GM18498 (cell line): ENCODE measurements at regions not wholly inside any gene's neighbourhood (a gene's known extent, or its start where the extent isn't known, plus 50 kb on each side); places are given as distances from the start of the nearest gene placed in this dataset.
"Not testable (repeated sequence)": the region's sequence is repeated elsewhere in the genome, so short reads cannot be mapped to it uniquely, and the experiment has no call there.

Experiments used
- ATAC-seq: cut with Tn5 transposase; IDR thresholded peaks from one replicate; pipeline ENCODE4 v1.9.1; 2021; ENCODE audit warnings: mild to moderate bottlenecking, moderate library complexity; ENCODE audit not compliant: unreplicated experiment

DNA sequence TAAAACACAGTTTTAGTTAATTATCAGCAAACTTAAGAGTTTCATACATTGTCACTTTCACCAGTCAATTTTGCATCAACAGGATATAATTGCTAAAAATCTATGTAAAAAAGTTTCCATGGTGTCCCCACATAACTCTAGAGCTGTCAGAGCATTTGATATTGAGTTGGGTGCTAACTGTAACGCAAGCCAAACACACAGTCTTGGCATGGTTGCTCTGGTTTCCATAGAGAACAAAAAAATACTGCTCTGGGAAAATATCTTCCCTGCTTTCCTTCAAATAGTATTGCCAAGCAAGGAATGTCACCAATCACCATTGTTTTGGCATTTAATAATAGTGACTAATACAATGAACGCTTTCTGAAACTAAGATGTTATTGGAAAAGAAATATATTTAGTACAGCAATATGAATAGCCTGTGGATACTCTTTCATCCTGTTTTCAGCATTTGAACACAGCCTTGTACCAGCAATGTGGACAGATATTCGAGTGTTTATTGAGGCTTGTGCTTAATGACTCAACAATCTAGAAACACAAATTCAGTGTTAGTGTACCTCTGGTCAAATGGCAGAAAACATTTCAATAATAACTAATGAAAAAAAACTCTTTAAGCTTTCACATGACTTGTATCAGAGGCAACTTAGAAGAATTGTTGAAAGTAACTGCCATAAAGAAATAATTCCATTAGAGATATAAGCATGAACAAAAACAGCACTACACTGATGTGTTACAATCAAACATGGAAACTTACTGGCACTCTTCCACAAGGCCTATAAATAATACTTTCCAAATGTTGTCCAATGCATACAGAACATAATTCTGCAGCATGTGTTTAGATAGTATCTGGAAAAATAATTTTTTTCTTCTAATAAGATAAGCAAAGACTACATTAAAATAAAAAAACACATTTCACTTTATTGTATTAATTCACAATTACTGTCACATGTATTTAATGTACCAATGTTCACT is 1469.5 kb upstream of the CELF2 start:
- ATAC-seq, result no peak

DNA sequence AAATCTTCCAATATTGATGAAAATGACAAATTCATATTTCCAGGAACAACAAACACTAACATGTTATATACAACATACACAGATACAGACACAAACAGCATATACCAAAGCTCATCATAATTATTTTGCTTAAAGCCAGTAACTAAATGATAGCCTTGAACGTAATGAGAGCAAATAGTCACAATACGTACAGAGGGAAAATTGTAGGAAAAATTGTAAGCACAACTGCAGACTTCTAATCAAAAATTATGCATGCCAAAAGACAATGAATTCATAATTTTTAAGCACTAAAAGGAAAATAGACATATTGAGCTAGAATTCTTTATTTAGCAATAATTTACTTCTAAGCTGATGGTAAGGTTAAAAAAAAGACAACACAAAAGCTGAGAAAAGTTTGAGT is 1466.9 kb upstream of the CELF2 start:
- ATAC-seq, result no peak

DNA sequence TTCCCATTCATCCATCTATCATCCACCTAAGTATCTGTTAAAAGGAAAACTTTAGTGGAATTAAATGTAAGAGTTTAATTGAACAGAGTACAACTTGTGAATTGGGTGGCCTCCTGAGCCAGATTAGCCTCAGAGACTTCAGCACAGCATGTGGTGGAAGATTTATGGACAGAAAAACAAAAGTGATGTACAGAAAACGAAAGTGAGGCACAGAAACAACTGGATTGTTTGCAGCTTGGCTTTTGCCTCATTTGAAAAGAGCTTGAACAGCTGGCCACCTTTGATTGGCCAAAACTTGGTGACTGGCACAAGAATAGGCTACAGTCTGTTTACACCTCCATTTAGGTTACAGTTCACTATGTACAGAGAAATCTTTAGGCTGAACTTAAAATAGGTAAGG is 1463.4 kb upstream of the CELF2 start:
- ATAC-seq, result no peak

DNA sequence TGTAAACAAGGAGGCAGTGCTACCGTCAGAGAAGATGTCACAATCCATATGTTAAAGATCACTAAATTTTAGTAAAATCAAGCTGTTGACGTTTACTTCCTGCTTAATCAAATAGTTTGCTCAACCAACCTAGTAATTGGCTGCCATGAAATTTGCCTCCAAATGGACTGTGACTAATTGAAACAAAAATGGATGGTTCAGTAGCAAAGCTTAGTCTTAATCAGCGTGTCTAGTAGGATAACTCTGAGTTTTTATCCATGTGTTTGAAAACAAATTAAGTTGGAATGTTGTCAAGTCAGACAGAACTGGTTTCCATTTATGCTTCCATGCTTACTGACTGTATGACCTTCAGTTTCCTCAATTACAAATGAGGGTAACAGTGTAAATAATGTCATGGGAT is 1456.7 kb upstream of the CELF2 start:
- ATAC-seq, result no peak

DNA sequence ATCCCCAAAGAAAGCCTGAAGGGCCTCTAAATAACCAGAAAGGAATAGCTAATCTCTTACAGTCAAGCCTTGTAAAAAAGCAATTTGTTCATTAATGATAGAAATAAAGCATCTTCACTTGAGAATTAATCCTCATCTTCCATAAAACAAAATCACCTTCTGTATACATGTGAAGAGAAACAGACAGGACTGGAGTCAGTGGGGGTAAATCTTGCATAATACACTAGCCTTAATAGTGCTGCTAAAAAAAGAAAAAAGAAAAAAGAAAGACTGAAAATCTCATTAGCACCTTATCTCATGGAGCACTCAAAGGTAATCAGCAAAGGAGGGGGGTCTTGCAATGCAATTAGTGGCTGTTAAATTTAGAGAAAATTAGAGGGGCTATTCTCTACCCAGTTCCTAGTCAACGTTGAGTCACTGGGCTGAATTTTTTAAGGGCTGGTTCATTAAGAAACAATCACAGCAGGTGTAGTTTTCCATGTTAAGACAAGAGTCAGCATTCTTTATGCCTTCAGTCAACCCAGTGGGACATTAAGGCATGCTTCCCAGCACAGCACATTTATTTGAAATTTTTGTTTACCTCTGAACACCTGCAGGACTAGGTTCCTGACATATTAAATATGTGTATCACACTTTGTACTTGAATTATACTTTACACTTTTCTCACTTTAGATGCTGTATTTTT is 1455.7 kb upstream of the CELF2 start:
- ATAC-seq, result no peak

DNA sequence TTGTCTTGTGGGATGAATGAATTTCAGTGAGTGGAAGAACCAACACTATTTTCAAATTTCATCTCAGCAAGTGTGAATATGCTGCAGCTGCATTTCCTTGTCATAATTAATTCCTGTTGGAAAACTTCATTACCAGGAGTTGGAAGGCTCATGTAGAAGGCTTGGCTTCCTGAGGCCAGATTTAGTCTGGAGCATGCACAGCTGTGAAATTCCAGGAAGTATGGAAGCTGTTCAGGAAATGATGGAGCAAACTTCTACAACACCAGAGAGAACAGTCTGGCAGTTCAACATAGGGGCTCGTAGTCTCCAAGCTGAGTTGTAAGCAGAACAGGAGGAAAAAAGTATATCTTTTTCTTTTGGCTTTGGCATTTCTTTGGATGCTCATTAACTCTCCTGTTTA is 1439.9 kb upstream of the CELF2 start:
- ATAC-seq, result no peak

DNA sequence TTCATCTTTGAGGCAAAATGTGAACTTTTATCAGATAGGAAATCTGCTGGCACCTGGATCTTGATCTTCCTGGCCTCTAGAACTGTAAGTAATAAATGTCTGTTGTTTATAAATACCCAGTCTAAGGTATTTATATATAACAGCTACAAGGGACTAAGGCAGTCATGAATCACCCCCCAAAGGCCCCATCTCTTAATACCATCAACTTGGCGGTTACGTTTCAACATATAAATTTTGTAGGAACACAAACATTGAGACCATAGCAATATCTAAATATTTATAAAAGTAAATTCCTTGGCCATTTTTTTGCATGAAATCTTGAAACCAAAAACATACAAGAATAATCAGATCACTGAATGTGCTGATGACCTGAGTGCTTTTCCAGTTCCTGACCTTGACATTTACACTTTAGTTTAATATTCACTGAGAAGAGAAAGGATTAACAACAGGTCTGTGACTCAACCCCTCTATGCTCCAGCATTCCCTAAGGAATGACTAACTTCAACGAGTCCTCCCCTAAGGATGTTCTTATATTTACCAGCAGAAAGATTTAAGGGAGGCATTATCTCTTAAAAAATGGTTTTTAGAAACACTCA is 1438.5 kb upstream of the CELF2 start:
- ATAC-seq, result no peak

DNA sequence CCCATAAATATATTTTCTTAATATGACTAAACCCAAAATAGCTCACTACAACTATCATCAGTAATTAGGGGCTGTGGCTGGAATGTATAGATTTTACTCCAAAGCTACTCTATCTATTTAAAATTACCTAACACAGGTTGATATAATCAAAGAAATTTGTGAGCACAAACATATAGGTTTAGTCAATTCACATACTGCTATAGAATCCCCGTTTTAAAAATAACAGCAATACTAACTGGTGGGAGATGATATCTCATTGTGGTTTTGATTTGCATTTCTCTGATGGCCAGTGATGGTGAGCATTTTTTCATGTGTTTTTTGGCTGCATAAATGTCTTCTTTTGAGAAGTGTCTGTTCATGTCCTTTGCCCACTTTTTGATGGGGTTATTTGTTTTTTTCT is 1434.9 kb upstream of the CELF2 start:
- ATAC-seq, result not testable (repeated sequence)

DNA sequence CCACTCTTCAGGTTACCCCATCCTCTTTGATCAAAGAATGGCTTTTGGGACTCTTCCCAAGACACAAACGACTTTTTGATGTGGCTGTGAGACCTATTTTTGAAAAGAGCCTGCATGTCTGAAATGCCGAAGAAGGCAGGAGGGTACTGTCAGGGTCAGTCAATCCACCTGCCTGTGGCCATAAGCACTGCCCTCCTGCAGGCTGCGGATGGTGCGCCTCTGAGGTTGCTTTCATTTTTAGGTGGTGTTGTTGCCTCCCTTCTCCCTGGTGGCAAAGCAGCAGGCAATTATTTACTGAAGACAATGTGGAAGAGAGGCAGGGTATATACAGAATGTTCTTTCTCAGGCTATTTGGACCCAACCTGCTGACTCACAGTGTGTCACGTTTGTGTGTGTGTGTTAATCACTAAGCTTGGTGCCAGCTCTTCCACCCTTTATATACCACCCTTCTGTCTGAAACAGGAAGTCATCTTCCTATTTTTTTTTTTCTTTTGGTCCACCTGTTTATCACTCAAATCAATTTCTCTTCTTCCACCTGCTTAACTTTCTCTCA is 1421.2 kb upstream of the CELF2 start:
- no peak for ATAC-seq

DNA sequence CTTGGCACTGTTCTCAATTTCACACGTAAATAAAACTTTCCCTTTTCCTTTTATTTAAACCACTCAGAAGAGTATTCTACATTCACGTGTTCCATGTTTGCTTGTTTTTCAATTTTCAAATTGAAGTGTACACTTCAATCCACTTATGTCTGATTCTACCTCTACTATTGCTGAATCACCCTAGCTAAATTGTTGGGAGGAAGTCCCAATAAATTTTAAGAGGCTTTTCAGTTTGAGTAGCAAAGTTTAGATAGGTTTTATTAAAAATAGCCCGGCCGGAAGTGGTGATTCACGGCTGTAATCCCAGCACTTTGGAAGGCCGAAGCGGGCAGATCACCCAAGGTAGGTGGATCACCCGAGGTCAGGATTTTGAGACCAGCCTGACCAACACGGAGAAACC is 1414.7 kb upstream of the CELF2 start:
- ATAC-seq, result no peak

DNA sequence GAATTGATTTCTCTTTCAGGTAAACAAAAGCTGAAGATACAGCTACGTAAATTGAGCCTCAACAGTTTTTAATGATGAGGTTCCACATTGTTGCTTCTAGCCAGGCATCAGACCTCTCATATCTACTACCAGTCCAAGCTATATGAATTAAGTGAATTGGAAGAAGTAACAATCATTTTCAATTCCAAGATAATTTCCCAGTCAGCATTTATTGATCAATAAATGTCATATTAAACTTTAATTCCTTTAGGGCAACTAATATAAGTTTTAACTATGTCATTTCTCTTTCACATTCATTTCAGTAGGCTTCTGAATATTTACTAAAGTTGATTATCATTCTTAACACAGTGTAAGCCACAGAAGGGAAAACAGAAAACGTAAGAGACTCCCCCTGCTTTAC is 1413.7 kb upstream of the CELF2 start:
- no peak for ATAC-seq

DNA sequence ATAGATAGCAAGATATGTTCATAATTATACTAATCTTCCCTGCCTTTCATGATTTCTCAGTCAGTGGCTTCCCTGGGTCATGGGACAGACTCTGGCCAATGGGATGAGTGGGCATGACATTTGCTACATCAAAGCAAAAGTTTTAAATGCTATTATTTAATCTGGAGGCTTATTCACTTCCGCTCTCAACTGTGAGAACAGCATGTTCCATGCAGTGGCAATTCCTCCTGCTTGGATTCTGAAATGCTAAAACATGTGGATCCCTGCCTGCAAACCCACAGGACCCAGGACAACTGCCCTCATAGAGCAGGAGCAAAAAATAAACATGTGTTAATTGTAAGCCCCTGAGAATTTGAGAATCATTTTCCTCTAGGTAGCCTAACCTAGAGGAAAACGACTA is 1412.4 kb upstream of the CELF2 start:
- no peak for ATAC-seq

DNA sequence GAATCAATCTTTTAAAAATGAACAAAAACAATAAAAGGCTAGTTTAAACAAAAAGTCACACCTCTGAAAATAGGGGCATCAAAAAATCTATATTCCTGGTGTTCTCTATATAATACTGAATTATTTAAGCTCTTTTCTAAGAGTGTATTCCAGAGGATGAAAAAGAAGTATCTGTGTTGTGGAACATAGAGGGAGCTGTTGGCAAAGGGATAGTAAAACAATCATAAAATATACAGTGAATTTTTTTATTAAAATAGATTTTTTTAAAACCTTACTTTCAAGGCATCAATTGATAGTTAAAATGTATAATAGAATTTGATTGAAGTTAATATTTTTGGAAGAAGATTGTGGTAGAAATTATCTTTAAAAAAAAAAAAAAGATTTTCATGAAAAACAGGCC is 1409.1 kb upstream of the CELF2 start:
- no peak for ATAC-seq

DNA sequence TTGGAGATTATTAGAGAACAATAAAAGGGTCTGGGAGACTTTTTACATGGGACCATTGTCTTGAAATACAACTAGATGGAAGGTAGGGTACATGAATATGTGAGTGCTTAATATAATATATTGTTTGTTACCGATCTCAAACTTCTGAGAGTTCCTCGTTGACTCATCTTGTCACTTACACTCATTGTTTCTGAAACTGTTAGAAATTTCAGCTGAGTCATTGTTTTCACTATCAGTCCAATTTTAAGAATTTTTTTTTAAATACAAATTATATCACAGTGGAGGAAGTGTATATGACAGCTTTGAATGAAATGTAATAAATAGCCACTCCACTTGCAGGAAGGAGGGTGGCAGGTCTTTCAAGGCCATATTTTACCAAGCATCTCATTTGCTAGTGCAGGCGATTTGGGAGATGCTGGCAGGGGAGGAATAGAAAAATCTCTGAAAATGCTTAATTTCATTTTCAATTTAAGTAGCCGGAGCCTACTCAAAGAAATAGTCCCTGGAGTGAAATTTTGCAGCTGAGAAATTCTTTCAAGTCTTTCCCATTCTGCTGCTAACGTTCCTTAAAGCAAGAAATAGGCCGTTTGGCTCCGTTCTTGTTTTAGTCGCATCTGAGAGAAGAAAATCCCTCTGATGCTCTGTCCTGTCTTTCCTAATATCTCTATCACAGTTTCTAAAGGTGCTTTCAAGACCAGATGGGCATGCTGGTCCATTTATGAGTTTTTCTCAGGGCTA is 1404.2 kb upstream of the CELF2 start:
- peak; percentile 91 for ATAC-seq

DNA sequence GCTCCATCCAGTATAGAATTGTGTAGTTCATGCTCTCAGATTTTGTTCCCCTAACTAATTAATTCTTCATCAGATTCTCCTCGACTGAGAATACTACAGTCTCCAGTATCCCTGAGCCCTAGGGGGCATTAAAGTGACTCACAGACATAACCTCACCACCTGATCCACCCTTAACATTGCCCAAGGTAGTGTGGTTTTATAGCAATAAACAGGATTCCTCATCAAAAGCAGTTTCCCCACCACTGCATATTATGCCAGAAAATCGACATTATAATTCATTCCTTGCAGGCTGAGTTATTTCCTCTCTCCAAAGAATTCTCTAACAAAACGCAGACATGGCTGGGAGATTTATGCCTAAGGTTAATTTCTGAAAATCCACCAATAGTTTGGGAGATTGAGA is 1402.5 kb upstream of the CELF2 start:
- no peak for ATAC-seq

DNA sequence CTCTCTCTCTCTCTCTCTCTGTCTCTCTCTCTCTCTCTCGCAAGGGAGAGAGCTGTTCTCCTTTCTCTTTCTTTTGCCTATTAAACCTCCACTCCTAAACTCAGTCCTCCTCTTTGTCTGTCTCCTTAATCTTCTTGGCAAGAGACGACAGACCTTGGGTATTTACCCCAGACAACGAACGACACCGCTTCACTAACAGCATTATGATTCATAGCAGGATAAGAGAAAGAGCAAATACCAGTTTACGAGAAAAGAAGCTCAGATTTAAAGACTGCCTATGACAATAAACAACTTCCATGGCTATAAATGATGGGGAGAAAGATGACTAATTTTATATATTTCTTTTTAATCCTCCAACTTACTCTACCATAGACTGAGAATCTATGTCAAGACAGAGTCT is 1396.5 kb upstream of the CELF2 start:
- ATAC-seq, result no peak

DNA sequence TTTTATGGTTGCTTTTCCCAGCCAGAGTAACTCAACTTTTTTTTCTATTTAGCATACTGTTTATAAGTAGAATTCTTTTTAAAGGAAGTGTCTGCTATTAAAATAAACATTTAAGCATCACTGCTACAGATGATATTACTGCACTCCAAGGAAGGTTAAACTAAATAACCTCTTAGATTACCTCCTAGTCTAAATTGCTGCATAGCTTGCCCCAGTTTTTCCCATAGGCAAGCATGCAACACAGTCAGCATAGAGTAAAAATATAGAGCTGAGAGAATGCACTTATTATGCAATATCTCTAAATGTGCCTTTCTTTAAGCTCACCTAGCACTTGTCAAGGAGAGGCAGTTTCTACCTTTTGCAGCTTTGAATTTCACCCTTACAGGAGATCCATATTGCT is 1392.4 kb upstream of the CELF2 start:
- ATAC-seq, result no peak

DNA sequence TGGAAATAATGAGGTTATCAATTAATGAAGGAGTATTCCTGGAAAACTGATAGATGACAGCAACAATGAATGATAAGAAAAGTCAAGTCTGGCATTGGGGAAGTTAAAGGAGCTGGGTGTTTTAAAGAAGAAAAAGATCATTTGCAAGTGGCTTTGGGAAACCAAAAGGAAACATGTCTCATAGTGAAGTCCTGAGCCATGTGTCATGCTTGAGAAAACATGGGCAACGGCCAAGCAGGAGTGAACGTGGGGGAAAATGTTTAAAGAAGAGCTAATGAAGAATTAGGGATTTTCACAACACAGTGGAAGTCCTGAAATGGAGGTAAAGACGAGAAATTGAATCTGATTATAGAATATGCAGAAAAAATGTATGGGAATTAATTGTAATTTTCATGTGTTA is 1383.2 kb upstream of the CELF2 start:
- ATAC-seq, result no peak

DNA sequence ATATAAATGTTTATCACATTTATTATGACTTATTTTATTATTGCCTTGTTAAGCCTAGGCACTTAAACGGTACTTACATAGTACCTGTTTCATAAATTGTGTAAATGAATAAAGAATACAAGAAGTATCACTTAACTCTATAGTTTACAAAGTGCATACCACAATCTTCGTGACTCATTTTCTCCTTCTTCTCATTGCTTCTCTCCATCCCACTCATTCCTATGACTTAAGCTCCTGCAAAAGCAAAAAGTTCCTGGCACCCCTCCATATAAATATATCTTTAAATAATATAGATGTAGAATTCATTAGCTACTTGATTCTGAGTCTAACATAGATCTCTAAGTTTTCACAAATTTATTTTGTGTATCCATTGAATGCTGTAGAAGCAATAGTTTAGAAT is 1382.0 kb upstream of the CELF2 start:
- ATAC-seq, result no peak

DNA sequence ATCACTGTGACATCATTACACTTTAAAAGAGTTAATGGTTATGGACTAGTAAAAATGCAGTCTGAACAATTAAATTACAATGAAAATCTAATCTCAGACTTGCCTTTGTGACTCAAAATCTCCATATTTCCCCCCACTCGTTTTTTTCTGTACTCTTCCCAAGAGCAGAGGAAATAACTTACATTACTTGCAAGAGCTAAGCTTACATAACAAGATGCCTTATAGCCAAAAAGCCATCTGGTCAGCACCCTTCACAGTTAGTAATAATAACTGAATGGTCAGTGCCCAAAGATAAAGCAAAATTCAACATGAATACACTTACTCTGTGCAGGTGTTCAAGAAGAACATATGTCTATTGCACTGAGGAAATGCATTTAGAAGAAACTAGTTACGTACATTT is 1381.5 kb upstream of the CELF2 start:
- ATAC-seq, result no peak

DNA sequence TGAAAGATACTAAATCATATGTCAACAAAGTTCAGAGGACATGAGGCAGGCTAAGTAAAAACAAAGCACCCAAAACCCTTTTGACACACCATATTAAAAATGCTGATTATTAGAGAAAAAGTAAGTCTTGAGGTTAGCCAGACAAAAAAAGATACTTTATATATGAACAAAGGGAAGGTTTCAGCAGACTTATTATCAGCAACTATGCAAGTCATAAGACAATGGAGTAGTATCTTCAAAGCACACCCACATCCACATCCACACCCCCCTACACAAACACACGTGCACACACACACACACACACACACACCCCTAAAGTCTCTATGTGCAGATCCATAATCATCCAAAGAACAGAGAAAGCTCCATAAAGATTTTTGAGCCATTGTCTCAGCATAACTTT is 1373.9 kb upstream of the CELF2 start:
- no peak for ATAC-seq
